SU-DHL-6 (cell line): ENCODE measurements at regions not wholly inside any gene's neighbourhood (a gene's known extent, or its start where the extent isn't known, plus 50 kb on each side); places are given as distances from the start of the nearest gene placed in this dataset.

Experiments
- CTCF ChIP-seq: fragments of 200-600 bp; sonication (generic); IDR thresholded peaks from one replicate; pipeline ENCODE4 v1.5.1; 2017; ENCODE audit warnings: antibody characterized with exemption, mild to moderate bottlenecking, low read length, moderate library complexity; ENCODE audit not compliant: insufficient read depth, poor library complexity, severe bottlenecking
- EZH2phosphoT487 ChIP-seq: fragments of 200-600 bp; sonication (generic), shearing (Covaris generic); conservative IDR thresholded peaks from 2 replicates; pipeline ENCODE4 v1.6.1; 2018; ENCODE audit warnings: mild to moderate bottlenecking, antibody characterized with exemption, low read length, moderate library complexity, mixed read lengths

GRCh38 chr14:30375296-30375892 lies 183.6 kb upstream of the G2E3 start:
- TF ChIP-seq CTCF = peak; percentile 90
- TF ChIP-seq EZH2phosphoT487 = no peak
